ENCODE measurements at regions not wholly inside any gene's neighbourhood (a gene's known extent, or its start where the extent isn't known, plus 50 kb on each side); places are given as distances from the start of the nearest gene placed in this dataset.

DNA sequence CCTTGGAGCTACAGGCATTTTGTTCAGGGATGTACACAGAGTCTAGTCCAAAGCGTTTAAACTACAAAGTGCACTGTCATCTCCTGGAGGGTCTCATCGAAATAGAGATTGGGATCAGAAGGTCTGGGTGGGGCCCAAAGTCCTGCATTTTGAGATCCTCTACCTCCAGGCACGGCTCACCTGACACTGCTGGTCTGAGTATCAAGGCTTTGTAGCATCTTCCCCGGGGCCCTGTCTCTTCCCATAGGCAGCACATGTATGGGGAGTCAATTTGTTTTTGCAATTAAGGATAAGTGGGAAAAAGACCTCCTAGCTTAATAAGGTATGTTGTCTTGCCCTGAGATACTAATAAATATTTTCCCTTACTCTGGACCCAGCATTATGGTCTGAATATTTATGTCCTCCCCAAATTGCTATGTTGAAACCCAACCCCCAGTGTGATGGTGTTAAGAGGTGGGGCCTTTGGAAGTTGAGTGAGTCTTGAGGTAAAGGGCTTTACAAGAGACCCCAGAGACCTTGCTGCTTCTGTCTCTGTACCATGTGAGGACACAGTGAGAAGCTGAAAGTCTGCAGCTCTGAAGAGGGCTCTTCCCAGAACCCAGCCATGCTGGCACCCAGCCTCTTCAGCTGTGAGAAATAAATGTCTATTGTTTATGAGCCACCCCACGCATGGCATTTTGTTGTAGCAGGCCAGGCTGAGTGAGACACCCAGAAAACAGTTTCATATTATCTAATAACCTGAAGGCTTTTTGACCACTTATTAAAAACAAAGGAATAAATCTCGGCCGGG lies 258.7 kb upstream of the HS6ST1 start:
- TF ChIP-seq, protein P1, sequence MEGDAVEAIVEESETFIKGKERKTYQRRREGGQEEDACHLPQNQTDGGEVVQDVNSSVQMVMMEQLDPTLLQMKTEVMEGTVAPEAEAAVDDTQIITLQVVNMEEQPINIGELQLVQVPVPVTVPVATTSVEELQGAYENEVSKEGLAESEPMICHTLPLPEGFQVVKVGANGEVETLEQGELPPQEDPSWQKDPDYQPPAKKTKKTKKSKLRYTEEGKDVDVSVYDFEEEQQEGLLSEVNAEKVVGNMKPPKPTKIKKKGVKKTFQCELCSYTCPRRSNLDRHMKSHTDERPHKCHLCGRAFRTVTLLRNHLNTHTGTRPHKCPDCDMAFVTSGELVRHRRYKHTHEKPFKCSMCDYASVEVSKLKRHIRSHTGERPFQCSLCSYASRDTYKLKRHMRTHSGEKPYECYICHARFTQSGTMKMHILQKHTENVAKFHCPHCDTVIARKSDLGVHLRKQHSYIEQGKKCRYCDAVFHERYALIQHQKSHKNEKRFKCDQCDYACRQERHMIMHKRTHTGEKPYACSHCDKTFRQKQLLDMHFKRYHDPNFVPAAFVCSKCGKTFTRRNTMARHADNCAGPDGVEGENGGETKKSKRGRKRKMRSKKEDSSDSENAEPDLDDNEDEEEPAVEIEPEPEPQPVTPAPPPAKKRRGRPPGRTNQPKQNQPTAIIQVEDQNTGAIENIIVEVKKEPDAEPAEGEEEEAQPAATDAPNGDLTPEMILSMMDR (IDR thresholded peaks at IDR 0.05) = no peak
- no peak for TF ChIP-seq POLR2A (IDR thresholded peaks at IDR 0.05)
